Suppressor macrophage (primary cell): ENCODE measurements at regions not wholly inside any gene's neighbourhood (a gene's known extent, or its start where the extent isn't known, plus 50 kb on each side); places are given as distances from the start of the nearest gene placed in this dataset.
A peak's percentile ranks its signal among the peaks of the same experiment; 100 is the strongest.

Experiments
- DNase-seq, 4 experiments: peaks; one replicate each; pipeline ENCODE4 v3.0.0-alpha.2; 2020 to 2022

DNA sequence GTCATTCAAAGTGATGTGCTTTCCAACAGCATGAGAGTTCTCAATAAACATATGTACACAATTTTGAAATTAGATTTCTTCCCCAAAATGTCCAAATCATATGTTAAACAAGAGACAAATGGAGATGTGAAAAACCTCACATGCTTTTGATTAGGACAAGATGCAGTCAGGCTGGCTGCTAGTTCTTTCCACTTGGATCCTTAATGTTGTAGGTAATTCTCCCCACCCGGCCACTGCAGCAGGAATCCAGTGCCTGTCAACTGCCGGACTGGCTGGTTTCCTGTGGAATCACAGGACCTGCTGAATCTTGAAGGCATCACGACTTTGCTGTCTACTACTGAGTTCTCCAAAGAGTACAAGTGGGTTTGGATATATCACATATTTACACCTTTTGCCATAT, 138.6 kb upstream of the AKR1E2 start:
- no peak for DNase-seq

DNA sequence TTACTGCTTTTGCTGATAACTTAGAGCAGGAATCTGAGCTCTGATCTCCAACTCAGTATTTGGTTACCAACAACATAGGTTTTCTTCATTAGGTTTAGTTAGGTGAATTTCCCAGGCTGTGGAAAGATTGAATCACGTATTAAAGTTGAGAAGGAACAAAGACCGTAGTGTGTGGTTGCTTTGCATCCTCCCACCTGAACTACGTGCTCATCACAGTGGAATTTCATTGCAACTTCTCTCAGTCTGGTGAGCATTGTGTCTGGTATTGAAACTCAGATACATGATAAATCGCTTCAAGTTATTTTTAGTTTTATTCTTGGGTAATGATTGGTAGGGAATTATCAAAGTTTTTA, 139.4 kb upstream of the AKR1E2 start:
- no peak for DNase-seq

DNA sequence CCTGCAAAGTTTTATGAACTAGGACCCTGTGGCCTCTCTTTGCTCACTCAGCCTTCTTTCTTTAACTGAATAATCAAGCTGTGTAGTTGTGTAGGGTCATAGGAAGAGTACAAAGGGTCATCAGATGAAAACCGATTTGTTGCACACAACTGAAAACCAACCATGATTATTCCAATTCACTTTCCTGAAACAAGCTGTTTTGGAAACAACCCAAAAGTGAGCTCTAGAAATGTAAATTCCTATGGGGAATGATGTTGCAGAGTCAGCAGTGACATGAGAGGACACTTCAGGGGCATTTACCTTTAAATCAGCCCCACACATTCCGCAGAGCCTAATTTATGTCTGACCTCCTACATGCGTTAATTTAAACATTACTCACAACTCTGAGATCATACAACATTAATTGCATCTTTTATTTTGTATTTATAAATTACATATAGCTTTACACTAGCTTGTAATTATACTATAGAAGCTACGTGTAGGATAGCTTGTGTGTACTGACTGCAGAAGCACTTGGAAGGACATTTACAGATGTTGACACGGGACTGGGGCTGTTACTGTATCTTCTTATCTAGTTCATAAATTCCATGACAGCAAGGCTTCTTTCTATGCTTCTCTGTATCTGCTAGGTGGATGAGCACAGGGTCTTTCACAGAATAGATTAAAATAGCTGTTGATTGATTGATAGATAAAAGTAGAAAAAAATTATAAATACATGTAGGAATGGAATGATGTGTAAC, 139.9 kb upstream of the AKR1E2 start:
- DNase-seq, result no peak

DNA sequence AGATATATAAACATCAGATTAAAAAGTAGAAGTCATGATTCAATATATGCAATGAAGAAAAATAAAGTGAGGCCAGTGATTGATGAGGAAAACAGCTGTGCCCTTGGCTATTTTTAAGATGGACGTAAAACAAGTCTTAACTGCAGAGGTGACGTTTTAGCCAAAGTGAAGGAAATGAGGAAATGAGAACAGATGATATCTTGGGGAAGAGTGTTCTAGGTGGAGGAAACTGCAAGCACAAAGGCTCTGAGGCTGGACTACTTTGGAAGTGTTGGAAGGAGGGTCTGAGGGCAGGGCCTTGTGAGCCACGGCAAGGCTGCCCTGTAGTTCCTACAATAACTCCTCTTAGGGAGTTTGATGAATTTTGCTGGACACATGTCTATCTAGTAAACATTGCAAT, 140.5 kb upstream of the AKR1E2 start:
- DNase-seq, result peak in 1 of 4 experiments; percentile 14

DNA sequence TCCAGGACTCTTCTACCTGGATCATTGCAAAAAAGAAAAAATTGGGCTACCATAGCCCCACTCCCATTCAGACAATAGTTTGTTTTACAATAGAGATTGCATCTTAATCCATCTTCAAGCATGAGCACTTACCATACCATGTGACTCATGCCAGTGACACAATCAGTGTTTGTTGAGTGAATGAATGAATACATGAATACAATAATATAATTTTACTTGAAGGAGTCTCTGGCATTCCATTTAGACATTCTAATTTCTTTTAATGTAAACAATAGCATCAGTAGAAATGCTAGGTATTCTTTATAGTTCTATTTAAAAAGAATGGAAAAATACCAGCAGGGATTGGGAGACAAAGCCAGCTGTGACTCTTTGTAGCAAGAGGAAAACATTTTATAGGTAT, 141.6 kb upstream of the AKR1E2 start:
- DNase-seq, result no peak

DNA sequence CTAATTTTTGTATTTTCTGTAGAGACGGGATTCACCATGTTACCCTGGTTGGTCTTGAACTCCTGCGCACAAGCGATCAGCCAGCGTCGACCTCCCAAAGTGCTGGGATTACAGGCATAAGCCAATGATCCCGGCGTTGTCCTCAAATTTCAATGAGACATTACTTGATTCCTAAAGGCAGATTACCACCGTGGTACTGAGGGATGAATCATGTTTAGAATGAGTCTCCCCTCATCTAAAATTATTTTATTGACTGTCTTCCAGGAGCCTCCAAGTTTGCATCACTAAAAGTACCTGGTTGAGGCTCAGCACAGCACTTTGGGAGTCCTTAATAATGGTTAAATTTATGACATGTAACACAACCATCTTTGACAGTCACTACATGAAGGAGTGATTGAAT, 142.2 kb upstream of the AKR1E2 start:
- no peak for DNase-seq

DNA sequence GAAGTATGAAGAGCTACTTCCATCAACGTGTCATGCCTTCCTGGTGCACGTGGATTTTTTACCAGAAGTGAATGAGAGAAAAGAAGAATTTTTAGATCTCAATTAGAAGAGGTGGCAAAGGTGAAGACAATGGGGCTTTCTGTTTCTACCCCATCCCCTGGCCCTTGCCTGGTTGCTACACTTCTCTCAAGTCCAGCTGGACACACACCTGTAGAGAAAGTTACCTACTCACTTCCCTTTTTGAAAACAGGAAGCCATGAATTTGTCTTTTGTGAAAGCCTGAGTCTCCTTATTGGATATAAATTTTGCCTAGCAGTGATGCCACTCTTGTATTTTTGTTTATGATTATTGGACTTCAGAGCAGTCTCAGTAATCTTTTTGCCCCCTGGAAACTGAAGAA, 142.9 kb upstream of the AKR1E2 start:
- no peak for DNase-seq

DNA sequence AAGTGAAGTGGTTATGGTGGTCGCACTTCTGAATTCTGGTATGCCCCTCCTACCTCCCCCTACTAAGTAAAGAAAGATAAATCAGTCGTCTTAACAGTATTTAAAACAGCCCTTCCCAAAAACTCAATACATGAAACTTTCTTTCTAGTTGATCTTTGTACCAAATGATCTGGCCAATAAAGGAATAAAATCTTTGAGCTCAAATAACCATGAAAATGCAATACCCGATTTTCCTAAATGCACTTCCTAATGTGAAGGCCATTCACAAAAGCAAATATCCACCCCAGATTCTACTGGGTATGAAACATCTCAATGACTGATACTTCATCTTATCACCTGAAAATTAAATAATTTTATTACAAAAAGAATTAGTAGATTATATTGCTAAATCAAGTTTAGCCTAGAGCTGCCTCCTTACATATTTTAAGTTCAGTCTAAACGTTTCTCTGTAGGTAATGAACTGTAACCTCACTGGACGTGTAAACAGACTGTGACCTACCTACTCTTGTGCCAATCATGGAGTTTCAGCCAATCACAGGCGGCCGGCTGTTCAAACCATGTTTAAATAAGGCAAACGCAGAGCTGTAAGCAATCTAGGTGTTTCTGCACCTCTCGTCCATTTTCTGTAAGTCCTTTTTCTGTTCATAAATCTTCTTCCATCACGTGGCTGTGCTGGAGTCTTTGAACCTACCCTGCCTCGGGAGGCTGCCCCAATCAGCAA, 146.9 kb upstream of the AKR1E2 start:
- no peak for DNase-seq

DNA sequence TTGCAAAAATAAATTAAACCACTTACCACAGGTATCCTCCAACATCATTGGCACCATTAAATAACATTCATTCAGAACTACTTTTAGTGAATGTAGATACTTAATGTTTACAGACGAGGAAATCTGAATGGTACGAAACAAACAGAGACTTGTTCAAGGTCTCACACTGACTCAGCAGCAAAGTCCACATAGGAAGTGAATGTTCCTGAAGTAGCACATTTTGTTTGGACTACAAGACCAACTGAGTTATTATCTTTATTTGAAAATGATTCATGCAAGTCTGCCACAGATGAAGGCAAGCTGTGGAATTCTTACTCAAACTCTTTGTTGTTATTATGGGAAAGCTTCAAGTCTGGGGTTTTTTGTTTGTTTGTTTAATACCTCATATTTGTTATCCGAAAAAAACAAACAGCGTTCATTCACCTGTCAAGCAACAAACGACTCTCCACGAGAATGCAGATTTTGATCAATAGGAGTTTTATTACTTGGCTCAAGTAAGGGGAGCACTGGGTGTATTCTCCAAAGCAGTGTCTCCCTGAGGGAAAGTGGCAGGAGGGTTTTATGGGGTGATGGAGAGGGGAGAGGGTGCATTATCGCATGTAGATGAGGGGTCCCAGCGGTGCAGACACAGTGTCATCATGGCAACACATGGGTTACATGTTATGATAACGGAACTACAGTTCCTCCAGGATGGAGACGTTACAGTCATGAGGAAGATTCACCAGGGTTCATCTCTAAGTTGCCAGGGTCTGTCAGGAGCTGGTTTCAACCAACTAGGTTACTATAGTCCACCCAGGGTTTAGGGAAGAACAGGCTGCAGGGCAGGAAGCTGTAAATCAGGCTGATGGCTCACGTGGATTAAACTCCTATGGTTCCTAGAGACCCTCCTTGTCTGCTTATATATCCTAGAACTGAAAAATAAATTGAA, 147.7 kb upstream of the AKR1E2 start:
- DNase-seq, result no peak

DNA sequence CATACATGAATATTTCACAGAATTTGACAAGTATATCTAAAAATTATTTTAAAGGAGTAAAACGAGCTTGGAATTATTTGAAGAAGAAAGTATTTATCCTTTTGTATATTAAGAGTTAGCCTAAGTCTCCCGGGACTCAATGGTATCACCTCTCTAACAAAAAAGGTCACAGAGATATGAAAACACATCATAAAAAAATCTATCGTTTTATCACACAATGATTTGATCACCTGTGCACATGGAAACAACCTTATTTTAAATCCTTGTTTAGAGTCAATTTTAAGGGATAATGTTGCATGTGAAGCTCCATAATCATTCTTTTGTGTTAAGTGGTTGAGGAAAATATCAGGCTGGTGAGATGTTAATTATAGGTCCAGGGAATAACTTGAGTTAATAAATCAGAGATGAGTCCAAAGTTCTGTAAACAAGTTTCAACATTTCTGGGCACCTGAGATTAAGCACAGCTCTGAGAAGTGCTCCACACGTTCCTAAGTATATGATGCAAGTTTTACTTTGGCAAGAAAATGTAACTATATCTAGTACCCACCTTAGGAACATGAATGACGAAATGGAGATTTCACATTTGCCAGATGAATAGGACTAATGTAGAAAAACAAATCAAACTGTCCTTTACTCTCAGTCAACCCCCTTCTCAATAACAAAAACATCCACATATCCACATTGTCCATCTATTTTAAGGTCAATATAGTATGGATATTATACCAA, 148.5 kb upstream of the AKR1E2 start:
- DNase-seq, result no peak

DNA sequence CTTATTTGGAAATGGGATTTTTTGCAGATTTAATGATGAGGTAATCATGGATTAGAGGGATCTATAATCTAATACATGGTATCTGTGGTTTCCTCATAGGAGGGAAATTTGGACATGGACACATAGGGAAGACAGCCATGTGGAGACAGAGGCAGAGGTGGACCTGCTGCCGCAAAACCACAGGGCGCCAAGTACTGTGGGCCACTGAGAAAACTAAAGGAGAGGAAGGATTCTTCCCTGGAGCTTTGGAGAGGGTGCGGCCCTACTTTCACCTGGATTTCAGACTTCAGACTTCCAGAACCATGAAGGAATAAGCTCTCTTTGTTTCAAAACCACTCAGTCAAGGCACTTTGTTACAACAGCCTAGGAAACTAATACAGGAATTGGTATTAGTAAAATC, 149.4 kb upstream of the AKR1E2 start:
- DNase-seq, result no peak

DNA sequence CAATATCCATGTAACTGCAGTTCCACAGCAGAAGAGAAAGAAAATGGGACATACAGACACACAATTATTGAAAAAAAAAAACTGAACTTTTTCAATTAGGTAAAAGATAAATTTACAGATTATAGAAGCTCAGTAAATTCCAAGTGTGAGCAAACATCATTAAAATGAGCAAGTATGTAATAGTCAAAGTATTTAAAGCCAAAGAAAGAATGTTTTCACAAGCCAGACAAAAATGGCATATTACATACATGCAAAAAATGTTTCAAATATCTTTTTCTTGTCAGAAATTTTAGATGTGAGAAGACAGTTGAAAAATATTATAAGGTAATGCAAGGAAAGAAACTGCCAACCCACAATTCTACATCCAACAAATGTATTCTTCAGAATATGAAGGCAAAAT, 150.2 kb upstream of the AKR1E2 start:
- no peak for DNase-seq

DNA sequence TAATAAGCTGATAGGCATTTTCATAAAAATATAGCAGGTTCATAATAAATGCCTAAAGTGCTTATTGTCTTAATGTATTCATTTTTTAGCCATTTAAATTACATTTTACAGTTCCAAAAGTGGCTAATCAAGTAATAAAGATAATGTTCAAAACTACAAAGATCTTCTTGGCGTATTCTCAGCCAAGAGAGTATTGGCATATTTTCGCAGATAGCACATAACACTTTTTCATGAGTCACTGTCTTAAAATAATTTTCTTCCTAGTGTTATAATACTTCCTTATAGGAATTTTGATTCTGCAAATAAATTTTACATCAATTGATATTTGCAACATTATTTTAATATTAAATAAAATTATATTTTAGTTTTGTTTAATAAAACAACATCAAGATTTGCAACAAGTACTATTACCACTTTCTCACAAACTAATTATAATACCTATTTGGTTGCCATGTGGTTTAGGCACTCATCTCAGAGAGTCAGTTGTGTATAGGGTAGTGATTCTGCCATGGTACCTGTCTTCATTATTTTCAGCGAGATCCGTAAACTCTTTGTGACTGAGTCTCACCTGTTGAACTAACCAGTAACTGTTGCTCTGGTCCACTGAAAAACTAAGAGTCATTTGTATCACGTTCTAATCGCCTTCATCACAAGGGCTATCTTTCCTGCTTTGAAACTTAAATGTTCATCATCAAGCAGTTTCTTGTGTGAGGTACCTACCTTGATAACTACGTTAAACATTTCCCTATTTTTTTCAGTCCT, 152.5 kb upstream of the AKR1E2 start:
- DNase-seq, result no peak

DNA sequence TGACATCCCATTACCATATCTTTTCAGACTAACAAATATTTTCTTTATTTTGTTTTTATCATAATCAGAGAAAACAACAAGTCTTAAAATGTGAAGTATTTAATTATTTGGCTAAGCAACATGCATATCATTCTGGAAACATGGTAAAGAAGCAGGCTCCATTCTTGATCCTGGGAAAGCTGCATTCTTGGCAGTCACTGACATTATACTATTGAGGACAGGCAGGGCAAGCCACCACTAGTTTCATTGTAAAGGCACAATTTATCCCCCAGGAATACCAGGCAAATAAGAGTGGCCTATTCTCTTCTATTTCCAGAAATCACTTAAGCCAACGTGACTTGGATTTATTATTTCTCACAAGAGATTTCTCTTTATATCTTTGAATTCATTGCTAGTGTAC, 153.8 kb upstream of the AKR1E2 start:
- no peak for DNase-seq

DNA sequence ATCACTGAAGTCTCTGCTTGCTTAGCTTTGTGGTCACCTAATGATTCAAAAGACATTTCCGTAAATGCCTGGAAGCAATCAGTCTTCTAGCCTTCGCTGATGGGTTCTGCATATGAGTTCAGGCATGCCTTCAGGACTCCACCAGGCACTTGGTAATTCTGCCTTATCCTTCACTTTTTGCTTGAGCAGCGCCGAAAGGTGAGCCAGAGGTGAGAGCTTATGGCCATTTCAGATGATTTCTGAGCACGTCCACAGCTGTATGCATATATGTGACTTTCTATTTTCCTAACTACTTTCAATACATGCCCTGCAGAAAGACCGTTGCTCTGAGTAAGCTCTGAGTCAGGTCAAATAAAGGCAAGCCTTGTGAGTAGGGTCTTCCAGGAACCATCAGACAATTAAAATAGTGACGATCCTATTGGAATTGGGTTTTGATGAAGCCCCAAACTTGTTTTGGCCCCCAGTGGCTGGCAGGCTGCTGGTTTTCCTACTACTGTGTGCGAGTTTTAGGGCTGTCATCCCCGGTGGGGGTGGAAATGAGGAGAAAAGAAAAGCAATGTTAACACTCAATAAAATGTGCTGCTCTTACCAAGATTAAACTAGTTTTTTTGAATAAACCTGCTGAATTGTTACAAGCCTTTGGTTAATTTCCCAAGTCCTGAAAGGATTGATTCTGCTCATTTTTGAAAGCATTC, 154.4 kb upstream of the AKR1E2 start:
- no peak for DNase-seq

DNA sequence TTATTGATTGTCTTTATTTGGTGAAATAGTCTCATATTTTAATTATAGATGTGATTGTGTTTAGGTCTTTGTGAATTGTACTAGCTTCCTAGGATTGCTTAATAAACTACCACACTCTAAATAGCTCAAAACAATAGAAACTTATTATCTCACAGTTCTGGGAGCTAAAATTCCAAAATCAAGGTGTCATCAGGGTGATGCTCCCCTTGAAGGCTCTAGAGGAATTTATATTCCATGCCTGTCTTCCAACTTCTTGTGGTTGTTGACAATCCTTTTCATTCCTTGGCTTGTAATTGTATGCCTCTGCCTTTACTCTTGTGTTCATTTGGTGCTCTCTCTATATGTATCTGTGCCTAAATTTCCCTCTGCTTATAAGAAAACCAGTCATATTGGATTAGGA, 155.3 kb upstream of the AKR1E2 start:
- DNase-seq, result no peak

DNA sequence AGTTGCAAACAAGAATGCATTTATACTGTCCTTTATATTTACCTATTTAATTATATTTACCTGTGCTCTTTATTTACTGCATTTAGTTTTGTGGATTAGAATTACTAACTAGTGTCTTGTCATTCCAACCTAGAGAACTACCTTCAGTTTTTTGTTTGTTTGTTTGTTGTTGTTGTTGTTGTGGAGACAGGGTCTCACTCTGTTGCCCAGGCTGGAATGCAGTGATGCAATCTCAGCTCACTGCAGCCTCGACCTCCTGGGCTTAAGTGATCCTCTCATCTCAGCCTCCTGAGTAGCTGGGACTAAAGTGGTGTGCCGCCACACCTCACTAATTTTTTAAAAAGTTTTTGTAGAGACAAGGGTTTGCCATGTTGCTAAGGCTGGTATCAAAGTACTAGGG, 156.4 kb upstream of the AKR1E2 start:
- no peak for DNase-seq

DNA sequence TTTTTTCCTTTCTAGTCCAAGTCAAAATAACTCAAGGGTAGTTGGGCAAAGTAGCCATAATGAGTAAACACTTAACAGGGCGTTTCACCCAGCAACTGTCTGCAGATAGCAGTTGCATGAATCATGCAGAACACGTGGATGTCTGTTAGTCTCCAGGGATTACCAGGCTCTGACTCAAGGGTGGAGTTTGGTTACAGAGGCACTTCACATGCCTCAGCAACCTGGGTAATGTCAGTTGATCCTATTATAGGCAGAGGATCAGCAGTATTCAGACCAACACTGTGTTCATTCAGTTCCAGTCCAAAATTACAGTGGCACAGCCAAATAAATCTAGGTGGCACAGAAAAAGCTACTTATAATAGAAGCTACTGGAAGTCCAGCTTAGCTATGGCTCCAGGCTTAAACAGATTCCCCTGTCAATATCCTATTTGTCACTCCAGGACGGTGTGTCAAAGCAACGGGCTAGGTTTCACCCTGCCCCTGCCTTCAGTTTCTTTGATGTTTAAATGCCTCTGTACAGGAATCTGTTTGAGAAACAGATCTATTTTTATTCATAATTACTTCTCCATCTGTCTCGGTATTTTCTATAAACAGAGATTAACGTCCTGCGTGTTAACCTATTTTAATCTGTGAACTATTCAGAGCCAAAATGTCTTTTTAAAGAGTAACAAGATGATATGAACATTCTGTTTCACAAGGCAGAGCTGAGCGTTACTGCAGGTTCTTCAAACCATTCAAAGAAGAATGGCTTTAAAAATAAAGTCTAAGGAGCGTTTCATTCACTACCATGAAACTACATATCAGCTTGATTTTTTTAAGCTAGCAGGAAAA, 162.6 kb upstream of the AKR1E2 start:
- peak; percentile 39 to 67 (median 63) for DNase-seq

DNA sequence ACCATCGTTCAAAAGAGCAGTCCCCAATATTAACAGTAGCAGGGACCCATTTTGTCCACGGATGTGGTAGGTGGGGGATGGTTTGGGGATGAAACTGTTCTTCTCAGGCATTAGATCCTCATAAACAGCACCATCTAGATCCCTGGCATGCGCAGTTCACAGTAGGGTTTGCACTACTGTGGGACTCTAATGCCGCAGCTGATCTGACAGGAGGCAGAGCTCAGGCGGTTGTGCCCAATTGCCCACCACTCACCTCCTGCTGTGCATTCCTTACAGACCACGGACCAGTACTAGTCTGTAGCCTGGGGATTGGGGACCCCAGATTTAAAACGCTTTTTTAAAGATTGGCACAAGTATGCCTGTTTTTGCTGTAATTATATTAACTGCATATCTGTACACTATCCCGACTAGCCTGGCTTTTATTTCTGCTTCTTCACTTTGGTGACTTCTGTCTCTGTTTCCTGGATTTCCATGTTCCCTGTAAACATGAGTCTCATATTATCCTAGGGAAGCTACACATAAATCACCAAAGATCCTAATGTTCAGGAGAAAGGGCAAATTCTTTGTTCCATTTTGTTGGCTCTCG, 163.3 kb upstream of the AKR1E2 start:
- DNase-seq, result no peak
